HUES48 (cell line): ENCODE measurements at regions not wholly inside any gene's neighbourhood (a gene's known extent, or its start where the extent isn't known, plus 50 kb on each side); places are given as distances from the start of the nearest gene placed in this dataset.

ENCODE experiments used
- H3K27ac ChIP-seq: one replicate; pipeline ENCODE4 v1.7.0; 2013; ENCODE audit warnings: low read depth, low read length, inconsistent platforms
- H3K27me3 ChIP-seq: 2 replicates; pipeline ENCODE4 v1.6.1; 2013; ENCODE audit warnings: mild to moderate bottlenecking, low read length; ENCODE audit not compliant: control insufficient read depth, insufficient read depth
- H3K36me3 ChIP-seq: 2 replicates; pipeline ENCODE4 v1.6.1; 2013; ENCODE audit warnings: low read length; ENCODE audit not compliant: control insufficient read depth, insufficient read depth
- H3K4me1 ChIP-seq: 2 replicates; pipeline ENCODE4 v1.6.1; 2013; ENCODE audit warnings: mild to moderate bottlenecking, low read length; ENCODE audit not compliant: control insufficient read depth, insufficient read depth
- H3K4me3 ChIP-seq: 2 replicates; pipeline ENCODE4 v1.5.1; 2013; ENCODE audit warnings: mild to moderate bottlenecking, low read depth, low read length
- H3K9ac ChIP-seq: 2 replicates; pipeline ENCODE4 v1.6.1; 2013; ENCODE audit warnings: mild to moderate bottlenecking, low read depth, low read length, moderate library complexity
- H3K9me3 ChIP-seq: 2 replicates; pipeline ENCODE4 v1.6.1; 2013; ENCODE audit warnings: low read length; ENCODE audit not compliant: control insufficient read depth, insufficient read depth

GRCh38 chr5:166532456-166533220, 1758.8 kb upstream of the WWC1 start:
- H3K36me3 ChIP-seq = no peaks in the 10 kb centered on the region
- H3K4me3 ChIP-seq = no peak overlapping the region
- no peaks in the 10 kb centered on the region for H3K9me3 ChIP-seq
- no peak overlapping the region for H3K27ac ChIP-seq
- H3K27me3 ChIP-seq = no peaks in the 10 kb centered on the region
- H3K9ac ChIP-seq = no peak overlapping the region
- H3K4me1 ChIP-seq = no peaks in the 10 kb centered on the region; the same call in 1 of the 2 replicates

- no peaks in the 10 kb centered on the region for H3K27me3 ChIP-seq
- no peaks in the 10 kb centered on the region for H3K9me3 ChIP-seq
- no peak overlapping the region for H3K27ac ChIP-seq
Measured at GRCh38 chr5:166535641-166536040, 1755.8 kb upstream of the WWC1 start.

GRCh38 chr5:166540156-166540555, 1751.3 kb upstream of the WWC1 start:
- no peaks in the 10 kb centered on the region for H3K27me3 ChIP-seq
- H3K9ac ChIP-seq = no peak overlapping the region
- H3K36me3 ChIP-seq = no peaks in the 10 kb centered on the region
- no peaks in the 10 kb centered on the region for H3K4me1 ChIP-seq
- no peaks in the 10 kb centered on the region for H3K9me3 ChIP-seq
- no peak overlapping the region for H3K27ac ChIP-seq
- H3K4me3 ChIP-seq = no peak overlapping the region

More at GRCh38 chr5:166535641-166536040, 1755.8 kb upstream of the WWC1 start:
- Histone ChIP-seq H3K4me1 (no peaks in the 10 kb centered on the region; the same call in 1 of the 2 replicates), H3K9ac (no peak overlapping the region), H3K4me3 (no peak overlapping the region), H3K36me3 (no peaks in the 10 kb centered on the region)

- H3K27ac ChIP-seq = no peak overlapping the region
- no peak overlapping the region for H3K4me3 ChIP-seq
- H3K9me3 ChIP-seq = no peaks in the 10 kb centered on the region
- H3K27me3 ChIP-seq = no peaks in the 10 kb centered on the region
- H3K4me1 ChIP-seq = no peaks in the 10 kb centered on the region
- no peaks in the 10 kb centered on the region for H3K36me3 ChIP-seq
- no peak overlapping the region for H3K9ac ChIP-seq
Measured at GRCh38 chr5:166551384-166551783, 1740.1 kb upstream of the WWC1 start.

GRCh38 chr5:166553778-166554177, 1737.7 kb upstream of the WWC1 start:
- Histone ChIP-seq H3K9me3 (no peaks in the 10 kb centered on the region), H3K27ac (no peak overlapping the region), H3K27me3 (no peaks in the 10 kb centered on the region), H3K4me3 (no peak overlapping the region), H3K4me1 (no peaks in the 10 kb centered on the region), H3K9ac (no peak overlapping the region), H3K36me3 (no peaks in the 10 kb centered on the region)

- Histone ChIP-seq H3K9me3 (peaks cover 8% of the 10 kb centered on the region; the same call in 1 of the 2 replicates), H3K4me3 (no peak overlapping the region), H3K9ac (no peak overlapping the region), H3K36me3 (no peaks in the 10 kb centered on the region), H3K4me1 (peaks cover 4% of the 10 kb centered on the region; the same call in 1 of the 2 replicates), H3K27me3 (no peaks in the 10 kb centered on the region), H3K27ac (no peak overlapping the region)
Measured at GRCh38 chr5:166561759-166562158, 1729.7 kb upstream of the WWC1 start.

GRCh38 chr5:166562246-166562645, 1729.2 kb upstream of the WWC1 start:
- no peak overlapping the region for H3K27ac ChIP-seq
- no peaks in the 10 kb centered on the region for H3K36me3 ChIP-seq
- no peak overlapping the region for H3K9ac ChIP-seq
- H3K4me3 ChIP-seq = no peak overlapping the region
- peaks cover 8% of the 10 kb centered on the region; the same call in 1 of the 2 replicates for H3K9me3 ChIP-seq
- peaks cover 4% of the 10 kb centered on the region; the same call in 1 of the 2 replicates for H3K4me1 ChIP-seq
- no peaks in the 10 kb centered on the region for H3K27me3 ChIP-seq

GRCh38 chr5:166566725-166567124, 1724.7 kb upstream of the WWC1 start:
- Histone ChIP-seq H3K27ac (no peak overlapping the region), H3K4me1 (peaks cover 4% of the 10 kb centered on the region; the same call in 1 of the 2 replicates), H3K4me3 (no peak overlapping the region), H3K9ac (no peak overlapping the region), H3K27me3 (no peaks in the 10 kb centered on the region), H3K36me3 (no peaks in the 10 kb centered on the region), H3K9me3 (no peaks in the 10 kb centered on the region)

GRCh38 chr5:166570865-166571264, 1720.6 kb upstream of the WWC1 start:
- Histone ChIP-seq H3K4me1 (no peaks in the 10 kb centered on the region), H3K27me3 (no peaks in the 10 kb centered on the region), H3K36me3 (no peaks in the 10 kb centered on the region), H3K9ac (no peak overlapping the region), H3K9me3 (peaks cover 4% of the 10 kb centered on the region; the same call in 1 of the 2 replicates), H3K4me3 (no peak overlapping the region), H3K27ac (no peak overlapping the region)

GRCh38 chr5:166571668-166572067, 1719.8 kb upstream of the WWC1 start:
- Histone ChIP-seq H3K9me3 (peaks cover 4% of the 10 kb centered on the region; the same call in 1 of the 2 replicates), H3K27ac (no peak overlapping the region), H3K36me3 (no peaks in the 10 kb centered on the region)

GRCh38 chr5:166576323-166576722, 1715.1 kb upstream of the WWC1 start:
- Histone ChIP-seq H3K9ac (no peak overlapping the region), H3K27ac (no peak overlapping the region), H3K9me3 (peaks cover 4% of the 10 kb centered on the region; the same call in 1 of the 2 replicates), H3K4me1 (no peaks in the 10 kb centered on the region), H3K36me3 (no peaks in the 10 kb centered on the region), H3K27me3 (no peaks in the 10 kb centered on the region), H3K4me3 (no peak overlapping the region)

More at GRCh38 chr5:166571668-166572067, 1719.8 kb upstream of the WWC1 start:
- no peaks in the 10 kb centered on the region for H3K27me3 ChIP-seq
- no peak overlapping the region for H3K9ac ChIP-seq
- no peaks in the 10 kb centered on the region for H3K4me1 ChIP-seq
- H3K4me3 ChIP-seq = no peak overlapping the region
